22Rv1 (cell line): ENCODE measurements at regions not wholly inside any gene's neighbourhood (a gene's known extent, or its start where the extent isn't known, plus 50 kb on each side); places are given as distances from the start of the nearest gene placed in this dataset.

Source experiments
- ZFX ChIP-seq: fragments of 450-650 bp; IDR thresholded peaks from 2 replicates; pipeline ENCODE4 v1.6.1; 2017; ENCODE audit warnings: antibody characterized with exemption, borderline replicate concordance
- TF ChIP-seq, protein P1 (sequence below): fragments of 450-650 bp; IDR thresholded peaks from 2 replicates; pipeline ENCODE4 v1.5.1; 2017; ENCODE audit warnings: mild to moderate bottlenecking

DNA sequence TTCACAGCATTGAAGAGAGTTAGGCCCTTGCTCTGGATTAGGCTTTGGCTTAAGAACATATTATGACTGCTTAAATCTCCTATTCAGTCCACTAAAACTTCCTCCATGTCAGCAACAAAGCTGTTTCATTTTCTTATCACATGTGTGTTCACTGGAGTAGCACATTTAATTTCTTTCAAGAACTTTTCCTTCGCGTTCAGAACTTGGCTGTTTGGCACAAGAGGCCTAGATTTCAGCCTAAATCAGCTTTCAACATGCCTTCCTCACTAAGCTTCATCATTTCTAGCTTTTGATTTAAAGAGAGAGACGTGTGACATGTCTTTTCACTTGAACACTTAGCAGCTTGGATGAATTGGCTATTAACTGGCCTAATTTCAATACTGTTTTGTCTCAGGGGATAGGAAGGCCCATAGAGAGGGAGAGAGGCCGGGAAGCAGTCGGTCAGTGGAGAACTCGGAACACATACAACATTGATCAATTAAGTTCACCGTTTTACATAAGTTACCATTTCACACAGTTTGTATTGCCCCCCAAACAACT lies 885.2 kb upstream of the AUTS2 start:
- TF ChIP-seq, protein P1, sequence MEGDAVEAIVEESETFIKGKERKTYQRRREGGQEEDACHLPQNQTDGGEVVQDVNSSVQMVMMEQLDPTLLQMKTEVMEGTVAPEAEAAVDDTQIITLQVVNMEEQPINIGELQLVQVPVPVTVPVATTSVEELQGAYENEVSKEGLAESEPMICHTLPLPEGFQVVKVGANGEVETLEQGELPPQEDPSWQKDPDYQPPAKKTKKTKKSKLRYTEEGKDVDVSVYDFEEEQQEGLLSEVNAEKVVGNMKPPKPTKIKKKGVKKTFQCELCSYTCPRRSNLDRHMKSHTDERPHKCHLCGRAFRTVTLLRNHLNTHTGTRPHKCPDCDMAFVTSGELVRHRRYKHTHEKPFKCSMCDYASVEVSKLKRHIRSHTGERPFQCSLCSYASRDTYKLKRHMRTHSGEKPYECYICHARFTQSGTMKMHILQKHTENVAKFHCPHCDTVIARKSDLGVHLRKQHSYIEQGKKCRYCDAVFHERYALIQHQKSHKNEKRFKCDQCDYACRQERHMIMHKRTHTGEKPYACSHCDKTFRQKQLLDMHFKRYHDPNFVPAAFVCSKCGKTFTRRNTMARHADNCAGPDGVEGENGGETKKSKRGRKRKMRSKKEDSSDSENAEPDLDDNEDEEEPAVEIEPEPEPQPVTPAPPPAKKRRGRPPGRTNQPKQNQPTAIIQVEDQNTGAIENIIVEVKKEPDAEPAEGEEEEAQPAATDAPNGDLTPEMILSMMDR, result no peak
- no peak for TF ChIP-seq ZFX
